ENCODE measurements at regions not wholly inside any gene's neighbourhood (a gene's known extent, or its start where the extent isn't known, plus 50 kb on each side); places are given as distances from the start of the nearest gene placed in this dataset.

DNA sequence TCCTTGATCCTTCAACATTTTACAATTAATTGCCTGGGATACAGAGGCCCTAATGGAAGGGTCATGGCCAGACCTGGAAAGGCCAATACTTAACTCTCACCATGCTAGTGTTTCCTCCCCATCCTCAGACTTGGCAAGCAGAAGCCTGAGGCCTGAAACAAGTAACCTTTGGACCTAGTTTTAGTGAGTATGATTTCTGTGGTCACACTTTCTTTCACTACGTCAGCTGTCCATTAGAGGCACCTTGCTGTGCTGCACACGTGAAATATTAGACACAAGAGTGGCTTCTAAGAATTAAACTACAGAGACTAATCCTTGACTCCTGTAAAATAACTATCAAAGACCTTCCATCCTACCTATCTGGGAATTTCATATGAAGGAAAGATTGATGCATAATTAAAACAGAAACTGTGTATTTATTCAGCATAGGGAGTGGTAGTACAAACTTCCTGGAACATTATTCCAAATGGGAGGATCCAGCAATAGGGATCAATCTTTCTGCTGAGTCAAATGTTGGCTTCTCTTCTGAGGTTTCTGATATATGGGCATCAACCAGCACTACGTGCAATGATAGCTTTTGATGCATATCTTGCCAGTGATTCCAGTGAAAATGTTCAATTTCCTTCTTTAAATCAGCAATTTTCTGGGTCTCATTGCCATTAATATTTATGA is 249.7 kb downstream of the IKZF2 start:
- H3K36me3 ChIP-seq: no peaks in the 10 kb centered on the region
- DNase-seq (ENCODE audit: low spot score in 2 of 2): no peak
- H3K27me3 ChIP-seq: no peaks in the 10 kb centered on the region
- no peak overlapping the region for H3K27ac ChIP-seq
- intact Hi-C loops (cut with DNase I): no loop called here
- H3K4me1 ChIP-seq: no peaks in the 10 kb centered on the region
- no peak overlapping the region for H3K4me3 ChIP-seq
- no peak for TF ChIP-seq CTCF (IDR thresholded peaks at IDR 0.05)
- H3K9me3 ChIP-seq: no peaks in the 10 kb centered on the region

GRCh38 chr2:212900715-212901114 is 250.7 kb downstream of the IKZF2 start:
- H3K4me1 ChIP-seq: no peaks in the 10 kb centered on the region

DNA sequence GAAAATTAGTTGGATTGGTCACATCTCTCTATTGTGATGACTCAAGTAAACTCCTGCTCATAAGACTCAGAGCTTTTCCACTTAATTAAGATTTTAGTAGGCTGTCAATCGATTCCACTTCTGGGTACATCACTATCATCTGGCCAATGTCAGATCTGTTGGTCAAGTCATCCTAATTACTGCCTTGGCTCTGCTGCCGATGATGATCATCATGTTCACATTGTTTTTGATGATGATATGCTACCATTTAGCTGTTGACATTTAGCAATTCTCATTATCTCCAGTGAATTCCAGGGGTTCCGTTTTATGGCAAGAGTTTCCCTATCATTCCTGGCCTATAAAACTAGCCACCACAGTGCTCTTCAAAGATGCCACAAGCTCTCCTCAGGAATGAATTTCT is 253.4 kb downstream of the IKZF2 start:
- H3K27me3 ChIP-seq: no peaks in the 10 kb centered on the region
- H3K4me3 ChIP-seq: no peak overlapping the region
- no peak for DNase-seq (ENCODE audit: low spot score in 2 of 2)
- H3K36me3 ChIP-seq: no peaks in the 10 kb centered on the region
- no peaks in the 10 kb centered on the region for H3K4me1 ChIP-seq
- intact Hi-C loops (cut with DNase I): no loop called here
- no peaks in the 10 kb centered on the region for H3K9me3 ChIP-seq
- TF ChIP-seq CTCF (IDR thresholded peaks at IDR 0.05): no peak
- H3K27ac ChIP-seq: no peak overlapping the region

More at GRCh38 chr2:212900715-212901114, 250.7 kb downstream of the IKZF2 start:
- no peak for DNase-seq (ENCODE audit: low spot score in 2 of 2)
- no peak for TF ChIP-seq CTCF (IDR thresholded peaks at IDR 0.05)
- H3K36me3 ChIP-seq: no peaks in the 10 kb centered on the region
- intact Hi-C loops (cut with DNase I): no loop called here
- no peak overlapping the region for H3K4me3 ChIP-seq
- no peaks in the 10 kb centered on the region for H3K9me3 ChIP-seq
- H3K27me3 ChIP-seq: no peaks in the 10 kb centered on the region
- H3K27ac ChIP-seq: no peak overlapping the region

GRCh38 chr2:212897296-212897695 is 254.1 kb downstream of the IKZF2 start:
- H3K4me1 ChIP-seq: no peaks in the 10 kb centered on the region
- TF ChIP-seq CTCF (IDR thresholded peaks at IDR 0.05): no peak
- H3K9me3 ChIP-seq: no peaks in the 10 kb centered on the region
- no peak overlapping the region for H3K27ac ChIP-seq
- H3K36me3 ChIP-seq: no peaks in the 10 kb centered on the region
- intact Hi-C loops (cut with DNase I): no loop called here
- DNase-seq (ENCODE audit: low spot score in 2 of 2): no peak
- no peaks in the 10 kb centered on the region for H3K27me3 ChIP-seq
- H3K4me3 ChIP-seq: no peak overlapping the region

GRCh38 chr2:212894026-212894425 is 257.4 kb downstream of the IKZF2 start:
- Histone ChIP-seq H3K4me1 (no peaks in the 10 kb centered on the region), H3K4me3 (no peak overlapping the region), H3K27me3 (no peaks in the 10 kb centered on the region), H3K27ac (no peak overlapping the region), H3K9me3 (no peaks in the 10 kb centered on the region), H3K36me3 (no peaks in the 10 kb centered on the region)
- TF ChIP-seq CTCF (IDR thresholded peaks at IDR 0.05): no peak
- intact Hi-C loops (cut with DNase I): no loop called here
- no peak for DNase-seq (ENCODE audit: low spot score in 2 of 2)

DNA sequence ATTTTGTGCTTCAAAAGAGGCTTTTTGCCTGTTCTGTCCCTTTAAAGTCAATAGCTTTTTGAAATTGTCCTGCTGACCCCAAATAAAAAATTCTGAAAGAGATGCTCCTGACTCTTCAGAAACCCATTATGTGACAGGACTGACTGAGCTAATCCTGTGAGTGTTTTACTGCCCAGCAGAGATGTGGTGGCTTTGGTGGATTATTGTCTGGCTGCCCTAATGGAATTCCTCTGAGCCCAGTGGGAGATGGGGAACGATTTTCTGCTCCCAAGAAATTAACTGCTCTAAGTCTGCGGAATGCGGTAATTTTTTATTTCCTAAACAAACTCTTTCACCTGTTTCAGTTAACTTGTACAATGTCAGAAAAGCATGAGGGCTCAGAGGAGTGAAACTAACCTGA is 258.2 kb downstream of the IKZF2 start:
- H3K4me1 ChIP-seq: no peaks in the 10 kb centered on the region
- H3K27me3 ChIP-seq: no peaks in the 10 kb centered on the region
- no peak overlapping the region for H3K27ac ChIP-seq
- H3K36me3 ChIP-seq: no peaks in the 10 kb centered on the region
- no peak for TF ChIP-seq CTCF (IDR thresholded peaks at IDR 0.05)
- H3K9me3 ChIP-seq: no peaks in the 10 kb centered on the region
- H3K4me3 ChIP-seq: no peak overlapping the region
- intact Hi-C loops (cut with DNase I): no loop called here
- no peak for DNase-seq (ENCODE audit: low spot score in 2 of 2)

Measured in ascending aorta (tissue), 2 donors.